ENCODE measurements at regions not wholly inside any gene's neighbourhood (a gene's known extent, or its start where the extent isn't known, plus 50 kb on each side); places are given as distances from the start of the nearest gene placed in this dataset.

- H3K4me3 Mint-ChIP-seq, result no peak overlapping the region
- Histone ChIP-seq H3K27ac (no peak overlapping the region), H3K9me3 (ENCODE audit: low read depth) (no peaks in the 10 kb centered on the region), H3K4me3 (no peak overlapping the region), H3K27me3 (no peaks in the 10 kb centered on the region), H3K4me2 (no peak overlapping the region), H4K20me1 (ENCODE audit: low read depth) (no peaks in the 10 kb centered on the region), H3F3A (ENCODE audit: low read depth) (peaks cover 8% of the 10 kb centered on the region), H3K79me2 (ENCODE audit: low read depth) (no peaks in the 10 kb centered on the region), H3K36me3 (no peaks in the 10 kb centered on the region), H3K9ac (no peak overlapping the region), H3K4me1 (peaks cover 12% of the 10 kb centered on the region), H2AFZ (replicated peaks) (no peak overlapping the region)
- peaks cover 4% of the 10 kb centered on the region for H3K9me3 Mint-ChIP-seq
- H3K4me1 Mint-ChIP-seq, result peaks cover 27% of the 10 kb centered on the region
- no peaks in the 10 kb centered on the region for H3K36me3 Mint-ChIP-seq
- no peak for TF ChIP-seq CTCF (IDR thresholded peaks at IDR 0.05)
- TF ChIP-seq EZH2phosphoT487 (IDR thresholded peaks at IDR 0.05), result no peak
- H3K27me3 Mint-ChIP-seq (ENCODE audit: insufficient read depth, low read depth), result peaks cover 3% of the 10 kb centered on the region
- no peak overlapping the region for H3K27ac Mint-ChIP-seq
- DNase-seq (ENCODE audit: low spot score), result no peak
These were observed 60.6 kb upstream of the ACTR3 start for GRCh38 chr2:113829270-113829669.

GRCh38 chr2:113828049-113828742 is 61.7 kb upstream of the ACTR3 start:
- no peak overlapping the region for H3K9ac ChIP-seq
- no peak overlapping the region for H3K4me3 Mint-ChIP-seq
- no peak overlapping the region for H3K27ac ChIP-seq
- H3K4me1 ChIP-seq, result peaks cover 12% of the 10 kb centered on the region
- no peaks in the 10 kb centered on the region for H3K36me3 Mint-ChIP-seq
- H3K9me3 ChIP-seq (ENCODE audit: low read depth), result no peaks in the 10 kb centered on the region
- no peak for DNase-seq (ENCODE audit: low spot score)
- H3K36me3 ChIP-seq, result no peaks in the 10 kb centered on the region
- no peaks in the 10 kb centered on the region for H3K27me3 ChIP-seq
- no peaks in the 10 kb centered on the region for H3K79me2 ChIP-seq (ENCODE audit: low read depth)
- H3K4me1 Mint-ChIP-seq, result peaks cover 27% of the 10 kb centered on the region
- H3K9me3 Mint-ChIP-seq, result peaks cover 4% of the 10 kb centered on the region
- H3F3A ChIP-seq (ENCODE audit: low read depth), result peaks cover 8% of the 10 kb centered on the region
- no peak overlapping the region for H3K4me2 ChIP-seq
- peaks cover 3% of the 10 kb centered on the region for H3K27me3 Mint-ChIP-seq (ENCODE audit: insufficient read depth, low read depth)
- no peak for TF ChIP-seq CTCF (IDR thresholded peaks at IDR 0.05)
- TF ChIP-seq EZH2phosphoT487 (IDR thresholded peaks at IDR 0.05), result no peak
- TF ChIP-seq EZH2 (IDR thresholded peaks at IDR 0.05), result no peak
- H2AFZ ChIP-seq (replicated peaks), result no peak overlapping the region
- H3K4me3 ChIP-seq, result no peak overlapping the region
- no peaks in the 10 kb centered on the region for H4K20me1 ChIP-seq (ENCODE audit: low read depth)
- H3K27ac Mint-ChIP-seq, result no peak overlapping the region

GRCh38 chr2:113827426-113827825 is 62.5 kb upstream of the ACTR3 start:
- Histone ChIP-seq H3K27me3 (no peaks in the 10 kb centered on the region), H3K9me3 (ENCODE audit: low read depth) (no peaks in the 10 kb centered on the region), H4K20me1 (ENCODE audit: low read depth) (no peaks in the 10 kb centered on the region), H3K79me2 (ENCODE audit: low read depth) (no peaks in the 10 kb centered on the region), H3K4me1 (peaks cover 12% of the 10 kb centered on the region), H2AFZ (replicated peaks) (no peak overlapping the region), H3K4me3 (no peak overlapping the region), H3K9ac (no peak overlapping the region), H3K27ac (no peak overlapping the region), H3K36me3 (no peaks in the 10 kb centered on the region), H3F3A (ENCODE audit: low read depth) (peaks cover 8% of the 10 kb centered on the region), H3K4me2 (no peak overlapping the region)
- no peak for DNase-seq (ENCODE audit: low spot score)
- Mint-ChIP-seq H3K36me3 (no peaks in the 10 kb centered on the region), H3K27me3 (ENCODE audit: insufficient read depth, low read depth) (peaks cover 3% of the 10 kb centered on the region), H3K4me3 (no peak overlapping the region), H3K9me3 (peaks cover 4% of the 10 kb centered on the region), H3K4me1 (peaks cover 27% of the 10 kb centered on the region), H3K27ac (no peak overlapping the region)
- TF ChIP-seq EZH2 (IDR thresholded peaks at IDR 0.05) (no peak), EZH2phosphoT487 (IDR thresholded peaks at IDR 0.05) (no peak), CTCF (IDR thresholded peaks at IDR 0.05) (no peak)
